ENCODE measurements at regions not wholly inside any gene's neighbourhood (a gene's known extent, or its start where the extent isn't known, plus 50 kb on each side); places are given as distances from the start of the nearest gene placed in this dataset.

GRCh38 chr5:105536675-105537074 is 1974.1 kb upstream of the NUDT12 start:
- TF ChIP-seq CTCF (IDR thresholded peaks at IDR 0.05; ENCODE audit: extremely low read depth in 1 of 2, insufficient read depth in 1 of 2, low read depth in 1 of 2, low read length in 2 of 2), result no peak
- TF ChIP-seq JUN (IDR thresholded peaks at IDR 0.05; ENCODE audit: borderline replicate concordance, insufficient read depth, insufficient read length, low read depth), result no peak
- no peak for TF ChIP-seq POLR2AphosphoS5 (IDR thresholded peaks at IDR 0.05; ENCODE audit: insufficient read depth, low read depth, low read length)
- no peak for TF ChIP-seq POLR2A (IDR thresholded peaks at IDR 0.05; ENCODE audit: low read depth, low read length)
- TF ChIP-seq EZH2 (IDR thresholded peaks at IDR 0.05; ENCODE audit: borderline replicate concordance, low read depth, low read length, severe bottlenecking), result no peak
- TF ChIP-seq GATA2 (IDR thresholded peaks at IDR 0.05; ENCODE audit: insufficient read depth, insufficient read length, low read depth, low read length), result no peak
- no peak for TF ChIP-seq MYC (IDR thresholded peaks at IDR 0.05; ENCODE audit: low read depth, low read length)
- TF ChIP-seq FOS (IDR thresholded peaks at IDR 0.05; ENCODE audit: borderline replicate concordance, insufficient read depth, low read length), result no peak

Measured in endothelial cell of umbilical vein (primary cell).